Natural killer cell (primary cell): ENCODE measurements at regions not wholly inside any gene's neighbourhood (a gene's known extent, or its start where the extent isn't known, plus 50 kb on each side); places are given as distances from the start of the nearest gene placed in this dataset.

ENCODE experiments used
- ATAC-seq, 3 donors: fragments of 150-1000 bp in 2 of 3; fragments of 200-7000 bp in 1 of 3; cut with Tn5 transposase; 1 replicate in 1 of 3; 2 replicates in 2 of 3; pipeline ENCODE4 v1.10.0; 2021; ENCODE audit warnings: mild to moderate bottlenecking in 2 of 3, moderate library complexity in 2 of 3
- DNase-seq, 2 donors: peaks; one replicate each; pipeline versions ENCODE4 v3.0.0 to v3.0.0-alpha.2; 2013 to 2021; ENCODE audit warnings: mixed read lengths in 1 of 2
- H3K27ac ChIP-seq: one replicate; pipeline ENCODE4 v1.5.1; 2013; ENCODE audit warnings: mild to moderate bottlenecking, low read length
- H3K27me3 ChIP-seq: one replicate; pipeline ENCODE4 v1.6.1; 2013; ENCODE audit warnings: low read length; ENCODE audit not compliant: control insufficient read depth, insufficient read depth
- H3K36me3 ChIP-seq: one replicate; pipeline ENCODE4 v1.6.1; 2013; ENCODE audit warnings: low read length; ENCODE audit not compliant: control insufficient read depth, insufficient read depth
- H3K4me1 ChIP-seq: one replicate; pipeline ENCODE4 v1.6.1; 2013; ENCODE audit warnings: low read length; ENCODE audit not compliant: control insufficient read depth, insufficient read depth
- H3K4me3 ChIP-seq: one replicate; pipeline ENCODE4 v1.5.1; 2013; ENCODE audit warnings: low read length
- H3K9me3 ChIP-seq: one replicate; pipeline ENCODE4 v1.6.1; 2013; ENCODE audit warnings: low read length; ENCODE audit not compliant: control insufficient read depth, insufficient read depth
- H3K27ac Mint-ChIP-seq, 2 donors: one replicate each; pipeline ENCODE4 v1.8.0; 2022; ENCODE audit warnings: mild to moderate bottlenecking in 2 of 2, mixed read lengths in 2 of 2, moderate library complexity in 1 of 2
- H3K27me3 Mint-ChIP-seq, 2 donors: one replicate each; pipeline ENCODE4 v1.8.0; 2022; ENCODE audit warnings: low read depth in 2 of 2, mixed read lengths in 2 of 2
- H3K36me3 Mint-ChIP-seq: one replicate; pipeline ENCODE4 v1.8.0; 2022; ENCODE audit warnings: mixed read lengths
- H3K4me1 Mint-ChIP-seq, 2 donors: one replicate each; pipeline ENCODE4 v1.8.0; 2022; ENCODE audit warnings: mixed read lengths in 2 of 2
- H3K4me3 Mint-ChIP-seq: one replicate; pipeline ENCODE4 v1.8.0; 2022; ENCODE audit warnings: mild to moderate bottlenecking, moderate library complexity, mixed read lengths
- H3K9me3 Mint-ChIP-seq, 2 donors: one replicate each; pipeline ENCODE4 v1.8.0; 2022; ENCODE audit warnings: mixed read lengths in 2 of 2
- CTCF ChIP-seq: fragments of 200-600 bp; IDR thresholded peaks from one replicate; pipeline ENCODE4 v1.8.0; 2022; ENCODE audit warnings: antibody characterized with exemption
- WGBS: methylation state at CpG from one replicate; pipeline ENCODE4 v1.1.7; 2013; ENCODE audit warnings: missing lambda C conversion rate; ENCODE audit not compliant: insufficient coverage; 5-methylcytosine and 5-hydroxymethylcytosine counted together
- intact Hi-C: fragments of 100-400 bp; cut with micrococcal nuclease; formaldehyde crosslinking; loops from one replicate; pipeline ENCODE4 v1.14.2; 2022

GRCh38 chr15:54722342-54722986 is 474.3 kb downstream of the RSL24D1 start:
- Histone ChIP-seq H3K4me3 (no peak overlapping the region), H3K27me3 (no peaks in the 10 kb centered on the region), H3K36me3 (no peaks in the 10 kb centered on the region), H3K27ac (no peak overlapping the region), H3K9me3 (no peaks in the 10 kb centered on the region), H3K4me1 (no peaks in the 10 kb centered on the region)
- ATAC-seq (no peak), DNase-seq (no peak)
- no peak overlapping the region for H3K27ac Mint-ChIP-seq
- peaks cover 19 to 23% of the 10 kb centered on the region in 2 donors for H3K9me3 Mint-ChIP-seq
- H3K4me3 Mint-ChIP-seq = no peak overlapping the region
- intact Hi-C loops = no loop called here
- H3K36me3 Mint-ChIP-seq = peaks cover 14% of the 10 kb centered on the region
- no peak for TF ChIP-seq CTCF
- 77% methylated on average over 9 of the region's 9 CpGs for WGBS
- H3K4me1 Mint-ChIP-seq = no peaks in the 10 kb centered on the region
- no peaks in the 10 kb centered on the region for H3K27me3 Mint-ChIP-seq

- Mint-ChIP-seq H3K4me1 (no peaks in the 10 kb centered on the region), H3K27me3 (no peaks in the 10 kb centered on the region), H3K36me3 (no peaks in the 10 kb centered on the region), H3K9me3 (peaks cover 13 to 17% of the 10 kb centered on the region in 2 donors), H3K4me3 (no peak overlapping the region), H3K27ac (no peak overlapping the region)
- H3K36me3 ChIP-seq = no peaks in the 10 kb centered on the region
- intact Hi-C loops = no loop called here
- H3K9me3 ChIP-seq = no peaks in the 10 kb centered on the region
- no peak for TF ChIP-seq CTCF
- no peaks in the 10 kb centered on the region for H3K4me1 ChIP-seq
- no peaks in the 10 kb centered on the region for H3K27me3 ChIP-seq
- no peak overlapping the region for H3K27ac ChIP-seq
- WGBS = 70% methylated on average over 2 of the region's 2 CpGs
- ATAC-seq = no peak
- DNase-seq = no peak
- H3K4me3 ChIP-seq = no peak overlapping the region
These were observed 477.4 kb downstream of the RSL24D1 start for GRCh38 chr15:54719325-54719724.

GRCh38 chr15:54707805-54708752 is 488.7 kb downstream of the RSL24D1 start:
- Mint-ChIP-seq H3K36me3 (no peaks in the 10 kb centered on the region), H3K27ac (no peak overlapping the region), H3K9me3 (peaks cover 2% of the 10 kb centered on the region in 2 donors), H3K27me3 (no peaks in the 10 kb centered on the region), H3K4me3 (no peak overlapping the region), H3K4me1 (no peaks in the 10 kb centered on the region)
- 86% methylated on average over 23 of the region's 23 CpGs for WGBS
- ATAC-seq (no peak), DNase-seq (no peak)
- H3K36me3 ChIP-seq = no peaks in the 10 kb centered on the region
- H3K4me3 ChIP-seq = no peak overlapping the region
- H3K9me3 ChIP-seq = no peaks in the 10 kb centered on the region
- intact Hi-C loops = no loop called here
- H3K4me1 ChIP-seq = no peaks in the 10 kb centered on the region
- no peak overlapping the region for H3K27ac ChIP-seq
- no peaks in the 10 kb centered on the region for H3K27me3 ChIP-seq
- no peak for TF ChIP-seq CTCF
